Gastroesophageal sphincter (tissue), 4 donors: ENCODE measurements at regions not wholly inside any gene's neighbourhood (a gene's known extent, or its start where the extent isn't known, plus 50 kb on each side); places are given as distances from the start of the nearest gene placed in this dataset.

Experiments used
- ATAC-seq: fragments of 150-250 bp; one replicate; pipeline ENCODE4 v1.9.1; 2016; ENCODE audit warnings: mild to moderate bottlenecking, moderate library complexity
- H3K27ac ChIP-seq, 4 donors: fragments of 200-600 bp; sonication (generic) in 3 of 4; 1 replicate in 3 of 4; 2 replicates in 1 of 4; pipeline ENCODE4 v1.5.1; 2016 to 2019
- H3K27me3 ChIP-seq: fragments of 200-600 bp; sonication (generic); one replicate; pipeline ENCODE4 v1.5.1; 2019
- H3K36me3 ChIP-seq, 2 donors: fragments of 200-600 bp; sonication (generic); one replicate each; pipeline ENCODE4 v1.5.1; 2019; ENCODE audit warnings: control low read depth in 1 of 2
- H3K4me1 ChIP-seq, 3 donors: fragments of 200-600 bp; sonication (generic); 1 replicate in 2 of 3; 2 replicates in 1 of 3; pipeline ENCODE4 v1.5.1; 2016 to 2019; ENCODE audit warnings: control low read depth in 2 of 3
- H3K4me3 ChIP-seq, 2 donors: fragments of 200-600 bp; sonication (generic); one replicate each; pipeline ENCODE4 v1.5.1; 2019; ENCODE audit warnings: mild to moderate bottlenecking in 1 of 2, moderate library complexity in 1 of 2
- H3K9me3 ChIP-seq, 3 donors: fragments of 200-600 bp; sonication (generic); one replicate each; pipeline ENCODE4 v1.5.1; 2017 to 2019; ENCODE audit warnings: control low read depth in 2 of 3
- CTCF ChIP-seq, 4 experiments: fragments of 200-600 bp in 2 of 4; fragments of 450-650 bp in 2 of 4; sonication (generic) in 1 of 4; IDR thresholded peaks; one replicate each; pipeline ENCODE4 v1.5.1; 2017 to 2019; ENCODE audit warnings: antibody characterized with exemption in 4 of 4, mild to moderate bottlenecking in 2 of 4, moderate library complexity in 2 of 4
- EP300 ChIP-seq: sonication (generic); formaldehyde crosslinking; IDR thresholded peaks from one replicate; pipeline ENCODE4 v1.6.1; 2017; ENCODE audit warnings: antibody characterized with exemption, mild to moderate bottlenecking
- POLR2A ChIP-seq, 2 donors: fragments of 450-650 bp; IDR thresholded peaks; one replicate each; pipeline ENCODE4 v1.6.1; 2017; ENCODE audit warnings: antibody characterized with exemption in 2 of 2, mild to moderate bottlenecking in 2 of 2, moderate library complexity in 1 of 2
- POLR2AphosphoS5 ChIP-seq: sonication (generic); formaldehyde crosslinking; IDR thresholded peaks from one replicate; pipeline ENCODE4 v1.6.1; 2017; ENCODE audit warnings: antibody characterized with exemption
- WGBS, 2 donors: methylation state at CpG; one replicate each; pipeline ENCODE4 v1.1.5; 2018; ENCODE audit warnings: low coverage in 1 of 2; 5-methylcytosine and 5-hydroxymethylcytosine counted together

- H3K4me1 ChIP-seq, result peaks cover 0 to 16% (median 0%) of the 10 kb centered on the region in 3 donors
- H3K4me3 ChIP-seq, result no peak overlapping the region
- H3K9me3 ChIP-seq, result no peaks in the 10 kb centered on the region
- no peak for TF ChIP-seq EP300
- no peak for TF ChIP-seq POLR2AphosphoS5
- TF ChIP-seq CTCF (IDR thresholded peaks at IDR 0.05), result no peak
- no peak overlapping the region for H3K27ac ChIP-seq
- no peaks in the 10 kb centered on the region for H3K36me3 ChIP-seq
- no peak for ATAC-seq
- H3K27me3 ChIP-seq, result no peaks in the 10 kb centered on the region
Observed at GRCh38 chr3:29080967-29081366, 199.9 kb upstream of the RBMS3 start.

- no peak for TF ChIP-seq CTCF (IDR thresholded peaks at IDR 0.05)
- no peak for ATAC-seq
Observed at GRCh38 chr3:29083081-29083480, 197.8 kb upstream of the RBMS3 start.

GRCh38 chr3:29083676-29084075 is 197.2 kb upstream of the RBMS3 start:
- no peak for ATAC-seq
- no peak overlapping the region for H3K27ac ChIP-seq

More at GRCh38 chr3:29083081-29083480, 197.8 kb upstream of the RBMS3 start:
- 64 to 73% methylated on average over 2 of the region's 2 CpGs for WGBS, 2 donors
- Histone ChIP-seq H3K4me3 (no peak overlapping the region), H3K27ac (no peak overlapping the region), H3K4me1 (peaks cover 0 to 16% (median 0%) of the 10 kb centered on the region in 3 donors), H3K9me3 (no peaks in the 10 kb centered on the region), H3K27me3 (no peaks in the 10 kb centered on the region), H3K36me3 (no peaks in the 10 kb centered on the region)

GRCh38 chr3:29088579-29088978 is 192.3 kb upstream of the RBMS3 start:
- H3K36me3 ChIP-seq, result no peaks in the 10 kb centered on the region
- no peak overlapping the region for H3K4me3 ChIP-seq
- H3K27ac ChIP-seq, result no peak overlapping the region
- TF ChIP-seq CTCF (IDR thresholded peaks at IDR 0.05) (no peak), POLR2A (IDR thresholded peaks at IDR 0.05) (no peak), EP300 (no peak), POLR2AphosphoS5 (no peak)
- no peaks in the 10 kb centered on the region for H3K27me3 ChIP-seq
- H3K4me1 ChIP-seq, result peaks cover 0 to 9% (median 0%) of the 10 kb centered on the region in 3 donors
- no peaks in the 10 kb centered on the region for H3K9me3 ChIP-seq
- ATAC-seq, result no peak
- WGBS, 2 donors, result 90 to 100% methylated on average over 3 of the region's 3 CpGs

More at GRCh38 chr3:29083676-29084075, 197.2 kb upstream of the RBMS3 start:
- peaks cover 0 to 16% (median 0%) of the 10 kb centered on the region in 3 donors for H3K4me1 ChIP-seq
- no peaks in the 10 kb centered on the region for H3K27me3 ChIP-seq
- no peaks in the 10 kb centered on the region for H3K9me3 ChIP-seq
- TF ChIP-seq POLR2A (IDR thresholded peaks at IDR 0.05) (no peak), POLR2AphosphoS5 (peak; percentile 52)
- H3K4me3 ChIP-seq, result no peak overlapping the region
- 10 to 11% methylated on average over 1 of the region's 1 CpG for WGBS, 2 donors
- H3K36me3 ChIP-seq, result no peaks in the 10 kb centered on the region

- ATAC-seq, result no peak
Observed at GRCh38 chr3:29090912-29091597, 189.8 kb upstream of the RBMS3 start.

More at GRCh38 chr3:29090912-29091597, 189.8 kb upstream of the RBMS3 start:
- Histone ChIP-seq H3K4me3 (no peak overlapping the region), H3K27me3 (no peaks in the 10 kb centered on the region), H3K9me3 (no peaks in the 10 kb centered on the region), H3K27ac (no peak overlapping the region), H3K4me1 (no peaks in the 10 kb centered on the region), H3K36me3 (no peaks in the 10 kb centered on the region)
- no peak for TF ChIP-seq POLR2A (IDR thresholded peaks at IDR 0.05)
- TF ChIP-seq EP300, result no peak
- no peak for TF ChIP-seq CTCF (IDR thresholded peaks at IDR 0.05)
- WGBS, 2 donors, result 71 to 78% methylated on average over 4 of the region's 4 CpGs
